CD4-positive, alpha-beta T cell (primary cell): ENCODE measurements at regions not wholly inside any gene's neighbourhood (a gene's known extent, or its start where the extent isn't known, plus 50 kb on each side); places are given as distances from the start of the nearest gene placed in this dataset.

ENCODE experiments used
- ATAC-seq: fragments of 200-7000 bp; cut with Tn5 transposase; one replicate; pipeline ENCODE4 v1.10.0; 2022; ENCODE audit warnings: mild to moderate bottlenecking; ENCODE audit not compliant: poor library complexity
- CTCF ChIA-PET: fragments of 350-600 bp; sonication (Branson Sonifier 250); formaldehyde crosslinking; loops from one replicate; lab custom pipeline; 2021; ENCODE audit warnings: antibody characterized with exemption, inconsistent platforms; lab: Charles Lee
- POLR2A ChIA-PET: fragments of 350-600 bp; sonication (Branson Sonifier 250); formaldehyde crosslinking; loops from one replicate; lab custom pipeline; 2021; ENCODE audit warnings: antibody characterized with exemption, inconsistent platforms; lab: Charles Lee
- DNase-seq, 14 experiments: peaks; one replicate each; pipeline ENCODE4 v3.0.0-alpha.2; 2013 to 2020; ENCODE audit warnings: mixed read lengths in 2 of 14
- H3K27ac ChIP-seq, 2 donors: one replicate each; pipeline versions ENCODE4 v1.5.1 to v1.7.0; 2013; ENCODE audit warnings: low read length in 2 of 2, low read depth in 1 of 2, mild to moderate bottlenecking in 1 of 2
- H3K27me3 ChIP-seq, 2 experiments: 1 replicate in 1 of 2; 2 replicates in 1 of 2; pipeline versions ENCODE4 v1.6.1 to v1.7.0; 2013; ENCODE audit warnings: low read length in 2 of 2, control low read depth in 1 of 2, mild to moderate bottlenecking in 1 of 2, moderate library complexity in 1 of 2; ENCODE audit not compliant: insufficient read depth in 2 of 2, control insufficient read depth in 1 of 2
- H3K36me3 ChIP-seq: one replicate; pipeline ENCODE4 v1.6.1; 2013; ENCODE audit warnings: low read length, control low read depth; ENCODE audit not compliant: insufficient read depth
- H3K4me1 ChIP-seq: one replicate; pipeline ENCODE4 v1.6.1; 2013; ENCODE audit warnings: low read length, control low read depth; ENCODE audit not compliant: insufficient read depth
- H3K4me3 ChIP-seq: one replicate; pipeline ENCODE4 v1.5.1; 2013; ENCODE audit warnings: mild to moderate bottlenecking, low read length, moderate library complexity
- H3K9me3 ChIP-seq, 2 experiments: 1 replicate in 1 of 2; 2 replicates in 1 of 2; pipeline versions ENCODE4 v1.6.1 to v1.7.0; 2013; ENCODE audit warnings: low read length in 2 of 2, mild to moderate bottlenecking in 2 of 2, control low read depth in 1 of 2, moderate library complexity in 1 of 2; ENCODE audit not compliant: control insufficient read depth in 1 of 2, insufficient read depth in 1 of 2
- H3K27ac Mint-ChIP-seq: one replicate; pipeline ENCODE4 v1.8.0; 2020; ENCODE audit warnings: mixed read lengths
- H3K27me3 Mint-ChIP-seq: one replicate; pipeline ENCODE4 v1.8.0; 2021; ENCODE audit warnings: mixed read lengths
- H3K36me3 Mint-ChIP-seq: one replicate; pipeline ENCODE4 v1.8.0; 2021; ENCODE audit warnings: low read depth, mixed read lengths
- H3K4me1 Mint-ChIP-seq: one replicate; pipeline ENCODE4 v1.8.0; 2021; ENCODE audit warnings: low read depth, mixed read lengths
- H3K4me3 Mint-ChIP-seq: one replicate; pipeline ENCODE4 v1.8.0; 2020; ENCODE audit warnings: mild to moderate bottlenecking, mixed read lengths
- H3K9me3 Mint-ChIP-seq: one replicate; pipeline ENCODE4 v1.8.0; 2020; ENCODE audit warnings: mixed read lengths
- CTCF ChIP-seq: fragments of 200-600 bp; IDR thresholded peaks from one replicate; pipeline ENCODE4 v1.8.0; 2022; ENCODE audit warnings: antibody characterized with exemption, mild to moderate bottlenecking
- intact Hi-C, 2 experiments: fragments of 100-400 bp; cut with DNase I in 1 of 2; cut with micrococcal nuclease in 1 of 2; formaldehyde crosslinking; loops; one replicate each; pipeline versions ENCODE4 v1.15.1 to v1.9.0; 2023 to 2025; cut with DNase I, micrococcal nuclease

GRCh38 chr4:19438233-19438632 is 813.5 kb upstream of the SLIT2 start:
- no peak for TF ChIP-seq CTCF
- DNase-seq: no peak
- Mint-ChIP-seq H3K36me3 (no peaks in the 10 kb centered on the region), H3K9me3 (peaks cover 23% of the 10 kb centered on the region), H3K27ac (no peak overlapping the region), H3K4me3 (no peak overlapping the region), H3K27me3 (no peaks in the 10 kb centered on the region), H3K4me1 (no peaks in the 10 kb centered on the region)
- ChIA-PET POLR2A (no interaction called here), CTCF (no interaction called here)
- Histone ChIP-seq H3K36me3 (no peaks in the 10 kb centered on the region), H3K27ac (no peak overlapping the region), H3K4me3 (no peak overlapping the region), H3K9me3 (peaks cover 10 to 25% of the 10 kb centered on the region in 2 experiments), H3K27me3 (no peaks in the 10 kb centered on the region), H3K4me1 (no peaks in the 10 kb centered on the region)
- intact Hi-C loops: no loop called here
- no peak for ATAC-seq

- Histone ChIP-seq H3K27me3 (no peaks in the 10 kb centered on the region), H3K36me3 (no peaks in the 10 kb centered on the region), H3K9me3 (peaks cover 3 to 19% of the 10 kb centered on the region in 2 experiments), H3K27ac (no peak overlapping the region), H3K4me1 (no peaks in the 10 kb centered on the region), H3K4me3 (no peak overlapping the region)
- H3K4me1 Mint-ChIP-seq: no peaks in the 10 kb centered on the region
- ATAC-seq (no peak), DNase-seq (no peak)
- ChIA-PET CTCF (no interaction called here), POLR2A (no interaction called here)
- H3K36me3 Mint-ChIP-seq: no peaks in the 10 kb centered on the region
- no peak overlapping the region for H3K4me3 Mint-ChIP-seq
- H3K9me3 Mint-ChIP-seq: peaks cover 16% of the 10 kb centered on the region
- no peaks in the 10 kb centered on the region for H3K27me3 Mint-ChIP-seq
- TF ChIP-seq CTCF: no peak
- no peak overlapping the region for H3K27ac Mint-ChIP-seq
- intact Hi-C loops: no loop called here
Measured at GRCh38 chr4:19437008-19437407, 814.7 kb upstream of the SLIT2 start.

- H3K36me3 Mint-ChIP-seq: no peaks in the 10 kb centered on the region
- no peak overlapping the region for H3K27ac Mint-ChIP-seq
- Histone ChIP-seq H3K27me3 (no peaks in the 10 kb centered on the region), H3K4me3 (no peak overlapping the region), H3K36me3 (no peaks in the 10 kb centered on the region), H3K9me3 (peaks cover 11 to 12% of the 10 kb centered on the region in 2 experiments), H3K4me1 (no peaks in the 10 kb centered on the region), H3K27ac (no peak overlapping the region)
- no peaks in the 10 kb centered on the region for H3K27me3 Mint-ChIP-seq
- ChIA-PET POLR2A (no interaction called here), CTCF (no interaction called here)
- no peaks in the 10 kb centered on the region for H3K4me1 Mint-ChIP-seq
- ATAC-seq (no peak), DNase-seq (no peak)
- H3K4me3 Mint-ChIP-seq: no peak overlapping the region
- H3K9me3 Mint-ChIP-seq: no peaks in the 10 kb centered on the region
- no peak for TF ChIP-seq CTCF
- intact Hi-C loops: no loop called here
Measured at GRCh38 chr4:19429684-19430083, 822.0 kb upstream of the SLIT2 start.
